ENCODE measurements at regions not wholly inside any gene's neighbourhood (a gene's known extent, or its start where the extent isn't known, plus 50 kb on each side); places are given as distances from the start of the nearest gene placed in this dataset.
"Not testable (repeated sequence)": the region's sequence is repeated elsewhere in the genome, so short reads cannot be mapped to it uniquely, and the experiment has no call there.

DNA sequence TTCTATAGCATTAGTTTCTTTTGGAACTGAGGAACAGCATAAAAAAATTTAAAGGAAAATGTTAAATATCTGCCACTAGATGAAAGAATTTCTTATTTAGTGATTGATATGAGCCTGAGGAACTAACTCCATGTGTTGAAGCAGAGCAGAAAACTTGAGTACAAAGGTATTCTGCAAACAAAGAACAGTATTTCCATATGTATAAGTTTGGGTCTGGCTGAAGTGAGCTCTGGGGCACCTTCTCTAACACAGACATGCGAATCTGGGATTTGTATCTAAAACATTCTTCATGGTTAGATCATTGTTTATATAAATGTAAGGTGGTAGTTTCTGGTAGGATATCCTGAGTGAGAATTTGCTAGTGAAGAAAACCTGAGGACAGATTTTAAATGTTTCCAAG is 123.2 kb downstream of the TYW3 start:
- no peak overlapping the region for H3K4me3 ChIP-seq (ENCODE audit: low read depth, low read length)
- no peak for DNase-seq (ENCODE audit: low read depth in 4 of 6, low spot score in 6 of 6)
- H3K36me3 ChIP-seq (ENCODE audit: control insufficient read depth, insufficient read depth, low read length) = no peaks in the 10 kb centered on the region
- H3K27ac ChIP-seq (ENCODE audit: low read depth, low read length) = no peak overlapping the region
- no peaks in the 10 kb centered on the region for H3K9me3 ChIP-seq (ENCODE audit: control insufficient read depth, insufficient read depth, low read length)
- no peaks in the 10 kb centered on the region for H3K4me1 ChIP-seq (ENCODE audit: control insufficient read depth, insufficient read depth, low read length)
- H3K27me3 ChIP-seq (ENCODE audit: control insufficient read depth, insufficient read depth, low read length) = no peaks in the 10 kb centered on the region
- no CpG with 5 or more reads among the region's 1 CpG for WGBS (ENCODE audit: insufficient coverage)

DNA sequence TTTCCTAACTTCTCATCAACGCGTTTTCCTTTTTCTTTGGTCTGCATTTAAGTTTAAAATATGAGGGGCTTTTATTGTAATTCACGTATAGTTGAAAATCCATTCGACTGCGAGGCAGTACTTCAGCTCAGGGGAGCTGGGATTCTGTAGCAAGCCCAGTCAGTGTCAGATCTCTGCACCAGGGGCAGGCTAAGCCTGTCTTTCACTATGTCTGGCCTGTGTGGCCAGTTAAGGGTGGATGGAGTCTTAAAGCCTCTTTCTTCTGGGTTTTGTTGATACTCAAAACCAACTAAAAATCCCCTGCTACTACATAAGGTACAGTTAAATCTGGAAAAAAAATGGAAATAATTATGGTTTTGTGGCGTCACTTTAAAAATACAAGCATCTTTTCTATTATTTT is 124.7 kb downstream of the TYW3 start:
- no peak overlapping the region for H3K4me3 ChIP-seq (ENCODE audit: low read depth, low read length)
- no peaks in the 10 kb centered on the region for H3K4me1 ChIP-seq (ENCODE audit: control insufficient read depth, insufficient read depth, low read length)
- H3K27ac ChIP-seq (ENCODE audit: low read depth, low read length) = no peak overlapping the region
- no peaks in the 10 kb centered on the region for H3K27me3 ChIP-seq (ENCODE audit: control insufficient read depth, insufficient read depth, low read length)
- H3K9me3 ChIP-seq (ENCODE audit: control insufficient read depth, insufficient read depth, low read length) = no peaks in the 10 kb centered on the region
- no peak for DNase-seq (ENCODE audit: low read depth in 4 of 6, low spot score in 6 of 6)
- H3K36me3 ChIP-seq (ENCODE audit: control insufficient read depth, insufficient read depth, low read length) = no peaks in the 10 kb centered on the region
- 71% methylated on average over 2 of the region's 6 CpGs for WGBS (ENCODE audit: insufficient coverage)

DNA sequence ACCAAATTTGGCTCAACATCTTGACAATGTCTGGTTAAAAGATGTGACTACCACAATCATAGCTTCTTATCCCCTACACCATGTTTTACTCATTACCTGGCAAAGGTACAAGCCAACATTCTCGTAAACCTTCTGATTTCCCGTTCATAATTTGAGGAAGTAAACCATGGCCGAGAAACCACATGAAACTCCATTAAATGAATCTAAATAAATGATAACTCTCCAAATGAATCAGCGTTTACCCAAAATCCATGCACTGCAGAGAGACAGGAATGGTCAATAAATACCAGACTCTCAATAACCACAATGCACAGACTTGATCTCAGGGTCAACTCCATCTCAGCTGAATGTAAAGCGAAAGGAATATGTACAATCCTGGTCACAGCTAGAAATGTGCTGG is 125.2 kb downstream of the TYW3 start:
- H3K4me3 ChIP-seq (ENCODE audit: low read depth, low read length) = no peak overlapping the region

DNA sequence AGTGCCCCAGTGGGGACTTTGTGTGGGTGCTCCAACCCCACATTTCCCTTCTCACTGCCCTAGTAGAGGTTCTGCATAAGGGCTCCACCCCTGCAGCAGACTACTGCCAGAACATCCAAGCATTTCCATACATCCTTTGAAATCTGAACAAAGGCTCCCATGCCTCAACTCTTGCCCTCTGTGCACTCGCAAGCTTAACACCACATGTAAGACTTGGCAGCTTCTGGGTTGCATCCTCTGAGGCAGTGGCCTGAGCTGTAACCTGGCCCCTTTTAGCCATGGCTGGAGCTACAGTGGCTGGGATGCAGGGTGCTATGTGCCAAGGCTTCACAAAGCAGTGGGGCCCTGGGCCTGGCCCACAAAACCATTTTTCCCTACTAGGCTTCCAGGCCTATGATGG is 128.9 kb downstream of the TYW3 start:
- Histone ChIP-seq H3K27ac (ENCODE audit: low read depth, low read length) (no peak overlapping the region), H3K4me1 (ENCODE audit: control insufficient read depth, insufficient read depth, low read length) (no peaks in the 10 kb centered on the region), H3K27me3 (ENCODE audit: control insufficient read depth, insufficient read depth, low read length) (no peaks in the 10 kb centered on the region), H3K4me3 (ENCODE audit: low read depth, low read length) (no peak overlapping the region), H3K9me3 (ENCODE audit: control insufficient read depth, insufficient read depth, low read length) (peaks cover 3% of the 10 kb centered on the region), H3K36me3 (ENCODE audit: control insufficient read depth, insufficient read depth, low read length) (no peaks in the 10 kb centered on the region)
- DNase-seq (ENCODE audit: low read depth in 4 of 6, low spot score in 6 of 6) = no peak
- WGBS (ENCODE audit: insufficient coverage) = 87% methylated on average over 1 of the region's 1 CpG

More for the DNA sequence above, 125.2 kb downstream of the TYW3 start:
- no peaks in the 10 kb centered on the region for H3K36me3 ChIP-seq (ENCODE audit: control insufficient read depth, insufficient read depth, low read length)
- 100% methylated on average over 2 of the region's 5 CpGs for WGBS (ENCODE audit: insufficient coverage)
- DNase-seq (ENCODE audit: low read depth in 4 of 6, low spot score in 6 of 6) = no peak
- H3K27ac ChIP-seq (ENCODE audit: low read depth, low read length) = no peak overlapping the region
- H3K4me1 ChIP-seq (ENCODE audit: control insufficient read depth, insufficient read depth, low read length) = no peaks in the 10 kb centered on the region
- H3K9me3 ChIP-seq (ENCODE audit: control insufficient read depth, insufficient read depth, low read length) = no peaks in the 10 kb centered on the region
- H3K27me3 ChIP-seq (ENCODE audit: control insufficient read depth, insufficient read depth, low read length) = no peaks in the 10 kb centered on the region

DNA sequence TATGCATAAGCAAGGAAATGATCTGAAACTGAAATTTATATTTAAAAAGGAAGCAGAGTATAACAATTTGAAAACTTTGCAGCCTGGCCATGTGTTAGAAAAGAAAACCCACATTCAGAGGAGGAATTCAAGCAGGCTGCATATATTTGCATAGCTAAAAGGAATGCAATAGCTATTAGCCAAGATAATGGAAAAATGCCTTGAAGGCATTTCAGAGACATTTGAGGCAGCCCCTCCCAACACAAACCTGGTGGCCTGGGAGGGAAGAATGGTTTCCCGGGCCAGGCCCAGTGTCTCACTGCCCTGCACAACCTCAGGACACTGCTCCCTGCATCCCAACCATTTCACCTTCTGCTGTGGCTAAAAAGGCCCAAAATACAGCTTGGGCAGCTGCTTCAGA is 136.8 kb downstream of the TYW3 start:
- WGBS (ENCODE audit: insufficient coverage) = 67% methylated on average over 1 of the region's 1 CpG
- peaks cover 3% of the 10 kb centered on the region for H3K9me3 ChIP-seq (ENCODE audit: control insufficient read depth, insufficient read depth, low read length)
- no peaks in the 10 kb centered on the region for H3K36me3 ChIP-seq (ENCODE audit: control insufficient read depth, insufficient read depth, low read length)
- H3K4me1 ChIP-seq (ENCODE audit: control insufficient read depth, insufficient read depth, low read length) = no peaks in the 10 kb centered on the region
- no peak overlapping the region for H3K27ac ChIP-seq (ENCODE audit: low read depth, low read length)
- H3K27me3 ChIP-seq (ENCODE audit: control insufficient read depth, insufficient read depth, low read length) = no peaks in the 10 kb centered on the region
- DNase-seq (ENCODE audit: low read depth in 4 of 6, low spot score in 6 of 6) = no peak
- H3K4me3 ChIP-seq (ENCODE audit: low read depth, low read length) = no peak overlapping the region

DNA sequence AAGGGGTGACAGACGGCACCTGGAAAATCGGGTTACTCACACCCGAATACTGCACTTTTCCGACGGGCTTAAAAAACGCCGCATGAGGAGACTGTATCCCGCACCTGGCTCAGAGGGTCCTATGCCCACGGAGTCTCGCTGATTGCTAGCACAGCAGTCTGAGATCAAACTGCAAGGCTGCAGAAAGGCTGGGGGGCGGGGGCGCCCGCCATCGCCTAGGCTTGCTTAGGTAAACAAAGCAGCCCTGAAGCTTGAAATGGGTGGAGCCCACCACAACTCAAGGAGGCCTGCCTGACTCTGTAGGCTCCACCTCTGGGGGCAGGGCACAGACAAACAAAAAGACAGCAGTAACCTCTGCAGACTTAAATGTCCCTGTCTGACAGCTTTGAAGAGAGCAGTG is 144.4 kb downstream of the TYW3 start:
- H3K36me3 ChIP-seq (ENCODE audit: control insufficient read depth, insufficient read depth, low read length); H3K27ac ChIP-seq (ENCODE audit: low read depth, low read length); H3K4me1 ChIP-seq (ENCODE audit: control insufficient read depth, insufficient read depth, low read length); H3K9me3 ChIP-seq (ENCODE audit: control insufficient read depth, insufficient read depth, low read length); H3K4me3 ChIP-seq (ENCODE audit: low read depth, low read length); DNase-seq (ENCODE audit: low read depth in 4 of 6, low spot score in 6 of 6); H3K27me3 ChIP-seq (ENCODE audit: control insufficient read depth, insufficient read depth, low read length): not testable (repeated sequence)
- WGBS (ENCODE audit: insufficient coverage) = 95% methylated on average over 10 of the region's 14 CpGs

DNA sequence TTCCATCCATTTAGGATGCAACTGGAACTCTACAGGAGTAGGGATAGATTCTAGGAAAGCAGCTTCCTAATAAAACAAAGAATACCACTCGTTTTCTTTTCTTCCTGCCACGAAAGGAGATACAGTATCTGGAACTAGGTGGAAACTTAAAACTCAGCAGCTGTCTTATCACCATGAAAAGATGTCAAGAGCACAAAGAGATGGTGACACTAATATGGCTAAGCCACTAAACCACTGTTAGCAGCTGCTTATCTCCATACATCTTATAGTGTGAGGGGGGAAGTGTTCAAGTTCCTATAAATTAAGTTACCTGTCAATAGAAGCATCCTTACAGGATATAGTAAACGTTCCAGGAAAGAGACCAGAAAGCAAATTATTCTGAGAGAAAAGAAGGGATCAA is 162.5 kb downstream of the TYW3 start:
- no peak overlapping the region for H3K4me3 ChIP-seq (ENCODE audit: low read depth, low read length)
- H3K9me3 ChIP-seq (ENCODE audit: control insufficient read depth, insufficient read depth, low read length) = no peaks in the 10 kb centered on the region
- no CpG with 5 or more reads among the region's 3 CpGs for WGBS (ENCODE audit: insufficient coverage)
- no peaks in the 10 kb centered on the region for H3K4me1 ChIP-seq (ENCODE audit: control insufficient read depth, insufficient read depth, low read length)
- no peak overlapping the region for H3K27ac ChIP-seq (ENCODE audit: low read depth, low read length)
- DNase-seq (ENCODE audit: low read depth in 4 of 6, low spot score in 6 of 6) = no peak
- no peaks in the 10 kb centered on the region for H3K36me3 ChIP-seq (ENCODE audit: control insufficient read depth, insufficient read depth, low read length)
- no peaks in the 10 kb centered on the region for H3K27me3 ChIP-seq (ENCODE audit: control insufficient read depth, insufficient read depth, low read length)

DNA sequence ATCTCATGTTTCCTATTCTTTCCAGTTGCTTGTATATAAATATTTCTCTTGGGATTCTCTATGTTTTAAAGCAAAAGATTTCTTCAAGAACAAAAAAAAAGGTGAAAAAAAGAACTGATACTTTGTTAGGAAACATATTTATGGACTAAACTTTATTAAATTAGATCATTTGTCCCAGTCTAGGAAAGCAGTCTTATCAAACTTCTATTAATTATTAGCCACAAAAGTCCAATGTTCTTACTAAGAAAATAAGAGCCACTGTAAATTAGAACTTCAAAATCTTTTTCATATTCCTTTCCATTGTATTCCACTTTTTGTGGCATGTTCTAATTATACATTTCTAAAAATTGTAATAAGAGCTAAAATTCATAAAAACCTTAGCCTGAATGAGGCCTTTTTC is 175.2 kb downstream of the TYW3 start:
- DNase-seq (ENCODE audit: low read depth in 4 of 6, low spot score in 6 of 6) = no peak
- H3K4me1 ChIP-seq (ENCODE audit: control insufficient read depth, insufficient read depth, low read length) = no peaks in the 10 kb centered on the region
- no peak overlapping the region for H3K27ac ChIP-seq (ENCODE audit: low read depth, low read length)
- no peaks in the 10 kb centered on the region for H3K27me3 ChIP-seq (ENCODE audit: control insufficient read depth, insufficient read depth, low read length)
- no peaks in the 10 kb centered on the region for H3K9me3 ChIP-seq (ENCODE audit: control insufficient read depth, insufficient read depth, low read length)
- no peaks in the 10 kb centered on the region for H3K36me3 ChIP-seq (ENCODE audit: control insufficient read depth, insufficient read depth, low read length)
- H3K4me3 ChIP-seq (ENCODE audit: low read depth, low read length) = no peak overlapping the region

DNA sequence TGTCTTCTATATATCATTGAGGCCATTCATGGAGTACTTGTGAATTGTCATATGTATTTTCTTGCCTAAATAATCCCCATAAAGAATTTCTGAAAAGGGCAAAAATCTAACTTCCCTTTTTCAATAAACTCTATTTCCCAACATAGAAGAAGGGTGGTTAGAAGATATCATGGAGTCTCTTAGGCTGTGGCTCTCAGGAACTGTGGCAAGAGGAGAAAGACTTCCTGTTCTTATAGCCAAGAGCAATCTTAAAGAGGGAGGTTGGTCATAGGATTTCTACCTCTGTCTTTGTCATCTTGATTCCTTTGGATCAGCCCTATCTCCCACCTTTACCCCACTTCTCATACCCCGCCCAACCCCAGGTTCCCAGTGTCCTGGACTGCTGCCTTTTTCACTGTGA is 175.8 kb downstream of the TYW3 start:
- Histone ChIP-seq H3K4me3 (ENCODE audit: low read depth, low read length) (no peak overlapping the region), H3K27me3 (ENCODE audit: control insufficient read depth, insufficient read depth, low read length) (no peaks in the 10 kb centered on the region), H3K36me3 (ENCODE audit: control insufficient read depth, insufficient read depth, low read length) (no peaks in the 10 kb centered on the region), H3K9me3 (ENCODE audit: control insufficient read depth, insufficient read depth, low read length) (no peaks in the 10 kb centered on the region), H3K4me1 (ENCODE audit: control insufficient read depth, insufficient read depth, low read length) (no peaks in the 10 kb centered on the region), H3K27ac (ENCODE audit: low read depth, low read length) (no peak overlapping the region)
- no peak for DNase-seq (ENCODE audit: low read depth in 4 of 6, low spot score in 6 of 6)
- WGBS (ENCODE audit: insufficient coverage) = 92% methylated on average over 1 of the region's 1 CpG

DNA sequence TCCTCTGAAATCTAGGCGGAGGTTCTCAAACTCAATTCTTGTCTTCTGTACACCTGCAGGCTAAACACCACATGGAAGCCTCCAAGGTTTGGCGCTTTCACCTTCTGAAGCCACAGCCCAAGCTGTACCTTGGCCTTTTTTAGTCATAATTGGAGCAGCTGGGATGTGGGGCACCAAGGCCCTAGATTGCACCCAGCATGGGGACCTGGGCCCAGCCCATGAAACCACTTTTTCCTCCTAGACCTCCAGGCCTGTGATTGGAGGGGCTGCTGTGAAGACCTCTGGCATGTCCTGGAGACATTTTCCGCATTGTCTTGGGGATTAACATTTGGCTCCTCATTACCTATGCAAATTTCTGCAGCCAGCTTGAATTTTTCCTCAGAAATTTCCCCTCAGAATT is 181.0 kb downstream of the TYW3 start:
- H3K9me3 ChIP-seq (ENCODE audit: control insufficient read depth, insufficient read depth, low read length) = no peaks in the 10 kb centered on the region
- no peaks in the 10 kb centered on the region for H3K27me3 ChIP-seq (ENCODE audit: control insufficient read depth, insufficient read depth, low read length)
- 50% methylated on average over 2 of the region's 3 CpGs for WGBS (ENCODE audit: insufficient coverage)
- no peak for DNase-seq (ENCODE audit: low read depth in 4 of 6, low spot score in 6 of 6)
- no peak overlapping the region for H3K4me3 ChIP-seq (ENCODE audit: low read depth, low read length)
- H3K36me3 ChIP-seq (ENCODE audit: control insufficient read depth, insufficient read depth, low read length) = no peaks in the 10 kb centered on the region
- no peaks in the 10 kb centered on the region for H3K4me1 ChIP-seq (ENCODE audit: control insufficient read depth, insufficient read depth, low read length)
- no peak overlapping the region for H3K27ac ChIP-seq (ENCODE audit: low read depth, low read length)

DNA sequence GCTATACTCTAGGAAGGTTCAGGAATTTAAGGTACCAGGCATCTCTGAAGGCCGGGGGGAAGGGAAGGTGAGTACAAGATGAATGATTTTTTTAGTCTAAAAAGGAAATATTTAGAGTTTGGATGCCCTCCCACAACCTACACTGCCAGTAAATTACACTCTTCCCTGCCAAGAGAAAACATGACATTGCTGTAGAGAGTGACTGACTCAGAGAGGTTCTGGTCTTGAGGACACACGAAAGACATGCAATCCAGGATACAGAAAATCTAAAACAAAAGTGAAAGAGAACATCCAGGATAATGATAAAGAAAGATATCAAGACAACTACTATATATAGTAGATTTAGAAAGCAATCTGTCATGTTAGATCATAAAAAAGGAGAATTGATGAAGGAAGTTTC is 200.5 kb downstream of the TYW3 start:
- WGBS (ENCODE audit: insufficient coverage) = no CpG with 5 or more reads among the region's 2 CpGs
- Histone ChIP-seq H3K27ac (ENCODE audit: low read depth, low read length) (no peak overlapping the region), H3K36me3 (ENCODE audit: control insufficient read depth, insufficient read depth, low read length) (no peaks in the 10 kb centered on the region), H3K27me3 (ENCODE audit: control insufficient read depth, insufficient read depth, low read length) (no peaks in the 10 kb centered on the region), H3K4me3 (ENCODE audit: low read depth, low read length) (no peak overlapping the region), H3K4me1 (ENCODE audit: control insufficient read depth, insufficient read depth, low read length) (no peaks in the 10 kb centered on the region), H3K9me3 (ENCODE audit: control insufficient read depth, insufficient read depth, low read length) (no peaks in the 10 kb centered on the region)
- no peak for DNase-seq (ENCODE audit: low read depth in 4 of 6, low spot score in 6 of 6)
